HepG2 (cell line): ENCODE measurements at regions not wholly inside any gene's neighbourhood (a gene's known extent, or its start where the extent isn't known, plus 50 kb on each side); places are given as distances from the start of the nearest gene placed in this dataset.

Experiments used
- BCLAF1 ChIP-seq: fragments of 450-650 bp; IDR thresholded peaks from 2 replicates; pipeline ENCODE4 v1.6.1; 2017; ENCODE audit warnings: mild to moderate bottlenecking
- CTCF ChIP-seq: sonication (generic); formaldehyde crosslinking; IDR thresholded peaks from 2 replicates; pipeline ENCODE4 v1.5.0; 2020; ENCODE audit warnings: mild to moderate bottlenecking, missing genetic modification reagents, moderate library complexity
- ELF1 ChIP-seq: sonication (generic); formaldehyde crosslinking; IDR thresholded peaks from 2 replicates; pipeline ENCODE4 v1.4.0; 2020; ENCODE audit warnings: missing genetic modification reagents
- EP300 ChIP-seq, 3 experiments: sonication (generic) in 1 of 3; formaldehyde crosslinking in 1 of 3; IDR thresholded peaks; 2 replicates each; pipeline versions ENCODE4 v1.5.1 to v1.6.1; 2011 to 2020; ENCODE audit warnings: low read depth in 2 of 3, low read length in 2 of 3, borderline replicate concordance in 1 of 3, improper control_type of control experiment in 1 of 3, mild to moderate bottlenecking in 1 of 3, missing genetic modification reagents in 1 of 3, moderate library complexity in 1 of 3
- HNRNPLL ChIP-seq: fragments of 200-400 bp; formaldehyde crosslinking; IDR thresholded peaks from 2 replicates; pipeline ENCODE4 v1.6.1; 2017; ENCODE audit warnings: mild to moderate bottlenecking, low read depth, low read length; ENCODE audit not compliant: poor library complexity, severe bottlenecking
- KLF16 ChIP-seq, 2 experiments: sonication (generic) in 1 of 2; formaldehyde crosslinking in 1 of 2; IDR thresholded peaks; 2 replicates each; pipeline versions ENCODE4 v1.6.1 to v1.8.0; 2016 to 2023; ENCODE audit warnings: missing genetic modification reagents in 2 of 2, missing compliant biosample characterization in 1 of 2
- NFRKB ChIP-seq: fragments of 450-650 bp; IDR thresholded peaks from 2 replicates; pipeline ENCODE4 v1.6.1; 2017
- POLR2A ChIP-seq, 2 experiments: IDR thresholded peaks; 2 replicates each; pipeline ENCODE4 v1.6.1; 2011; ENCODE audit warnings: low read depth in 2 of 2, low read length in 2 of 2, mild to moderate bottlenecking in 1 of 2, moderate library complexity in 1 of 2; ENCODE audit not compliant: insufficient read depth in 1 of 2
- ZNF224 ChIP-seq: sonication (generic); formaldehyde crosslinking; IDR thresholded peaks from 2 replicates; pipeline ENCODE4 v1.5.0; 2020; ENCODE audit warnings: mild to moderate bottlenecking, missing genetic modification reagents

GRCh38 chr2:145650226-145650625, 1130.3 kb upstream of the ZEB2 start:
- TF ChIP-seq KLF16 (CRISPR knock-in tag; IDR thresholded peaks at IDR 0.05) (no peak), POLR2A (IDR thresholded peaks at IDR 0.05; ENCODE audit: insufficient read depth in 1 of 2, low read depth in 2 of 2, low read length in 2 of 2) (no peak), CTCF (no peak), ELF1 (CRISPR knock-in tag) (no peak), NFRKB (no peak), BCLAF1 (no peak), ZNF224 (no peak), HNRNPLL (no peak), EP300 (IDR thresholded peaks at IDR 0.05; ENCODE audit: low read depth in 2 of 2, low read length in 2 of 2) (no peak), EP300 (CRISPR knock-in tag; IDR thresholded peaks at IDR 0.05; ENCODE audit: borderline replicate concordance) (no peak)
